GM23338 (cell line): ENCODE measurements at regions not wholly inside any gene's neighbourhood (a gene's known extent, or its start where the extent isn't known, plus 50 kb on each side); places are given as distances from the start of the nearest gene placed in this dataset.

Experiments used
- ATAC-seq: fragments of 200-7000 bp; cut with Tn5 transposase; 3 replicates; pipeline ENCODE4 v1.9.1; 2020
- DNase-seq: peaks from one replicate; pipeline ENCODE4 v3.0.0-alpha.2; 2015; ENCODE audit warnings: low spot score
- H2AFZ ChIP-seq: fragments of 200-600 bp; sonication (generic); 2 replicates; pipeline ENCODE4 v1.8.0; 2016; ENCODE audit warnings: antibody characterized with exemption, mild to moderate bottlenecking, moderate library complexity
- H3F3A ChIP-seq: fragments of 200-600 bp; sonication (generic); replicated peaks from 2 replicates; pipeline ENCODE4 v1.8.0; 2017; ENCODE audit warnings: antibody characterized with exemption, mixed run types, low read depth
- H3K27ac ChIP-seq: fragments of 200-600 bp; sonication (generic); 2 replicates; pipeline ENCODE4 v1.6.1; 2016; ENCODE audit warnings: low read depth
- H3K27me3 ChIP-seq: fragments of 200-600 bp; sonication (generic); 2 replicates; pipeline ENCODE4 v1.8.0; 2016; ENCODE audit warnings: mild to moderate bottlenecking, mixed run types, moderate library complexity; ENCODE audit not compliant: insufficient read depth
- H3K36me3 ChIP-seq: fragments of 200-600 bp; sonication (generic); 2 replicates; pipeline ENCODE4 v1.8.0; 2016; ENCODE audit warnings: mild to moderate bottlenecking; ENCODE audit not compliant: insufficient read depth
- H3K4me1 ChIP-seq: fragments of 200-600 bp; sonication (generic); 2 replicates; pipeline ENCODE4 v1.8.0; 2016; ENCODE audit warnings: mild to moderate bottlenecking, moderate library complexity; ENCODE audit not compliant: insufficient read depth
- H3K4me2 ChIP-seq: fragments of 200-600 bp; sonication (generic); 2 replicates; pipeline ENCODE4 v1.7.1; 2017; ENCODE audit warnings: mixed run types
- H3K4me3 ChIP-seq: fragments of 200-600 bp; sonication (generic); 2 replicates; pipeline ENCODE4 v1.6.1; 2016; ENCODE audit warnings: mixed run types
- H3K79me2 ChIP-seq: fragments of 200-600 bp; sonication (generic); replicated peaks from 2 replicates; pipeline ENCODE4 v1.8.0; 2017; ENCODE audit warnings: mild to moderate bottlenecking; ENCODE audit not compliant: insufficient read depth
- H3K9me2 ChIP-seq: fragments of 200-600 bp; sonication (generic); 2 replicates; pipeline ENCODE4 v1.8.0; 2017; ENCODE audit not compliant: insufficient read depth
- H4K20me1 ChIP-seq: fragments of 200-600 bp; sonication (generic); replicated peaks from 2 replicates; pipeline ENCODE4 v1.8.0; 2017; ENCODE audit warnings: mild to moderate bottlenecking; ENCODE audit not compliant: insufficient read depth
- H3K27ac Mint-ChIP-seq: 2 replicates; pipeline ENCODE4 v1.8.0; 2020; ENCODE audit warnings: inconsistent platforms, mild to moderate bottlenecking, moderate library complexity, mixed read lengths
- H3K27me3 Mint-ChIP-seq: 3 replicates; pipeline ENCODE4 v1.8.0; 2022; ENCODE audit warnings: low read depth, mild to moderate bottlenecking, moderate library complexity, mixed read lengths, inconsistent platforms; ENCODE audit not compliant: insufficient read depth, poor library complexity
- H3K36me3 Mint-ChIP-seq: 3 replicates; pipeline ENCODE4 v1.8.0; 2021; ENCODE audit warnings: low read depth, mild to moderate bottlenecking, inconsistent platforms, moderate library complexity, mixed read lengths
- H3K4me1 Mint-ChIP-seq: 3 replicates; pipeline ENCODE4 v1.8.0; 2020; ENCODE audit warnings: mild to moderate bottlenecking, inconsistent platforms, mixed read lengths
- H3K4me3 Mint-ChIP-seq: 3 replicates; pipeline ENCODE4 v1.8.0; 2021; ENCODE audit warnings: moderate library complexity, mild to moderate bottlenecking, inconsistent platforms, mixed read lengths
- H3K9me3 Mint-ChIP-seq: 3 replicates; pipeline ENCODE4 v1.8.0; 2020; ENCODE audit warnings: moderate library complexity, mild to moderate bottlenecking, inconsistent platforms, mixed read lengths
- EZH2 ChIP-seq: fragments of 200-600 bp; sonication (generic); IDR thresholded peaks from one replicate; pipeline ENCODE4 v1.8.0; 2017; ENCODE audit warnings: antibody characterized with exemption, mild to moderate bottlenecking, low read depth; ENCODE audit not compliant: unreplicated experiment
- ZNF114 ChIP-seq: fragments of 250-450 bp; sonication (Bioruptor Pico); IDR thresholded peaks from 2 replicates; pipeline ENCODE4 v1.5.0; 2020; ENCODE audit warnings: mild to moderate bottlenecking, moderate library complexity
- ZNF331 ChIP-seq: fragments of 250-450 bp; sonication (Bioruptor Pico); IDR thresholded peaks from 2 replicates; pipeline ENCODE4 v1.5.0; 2020; ENCODE audit warnings: low read depth, mild to moderate bottlenecking, moderate library complexity
- TF ChIP-seq, protein P1 (sequence below): IDR thresholded peaks from one replicate; pipeline ENCODE4 v1.6.1; 2018; ENCODE audit warnings: antibody characterized with exemption; ENCODE audit not compliant: unreplicated experiment
- TF ChIP-seq, protein P2 (sequence below): IDR thresholded peaks from 2 replicates; pipeline ENCODE4 v1.6.1; 2016; ENCODE audit warnings: antibody characterized with exemption

DNA sequence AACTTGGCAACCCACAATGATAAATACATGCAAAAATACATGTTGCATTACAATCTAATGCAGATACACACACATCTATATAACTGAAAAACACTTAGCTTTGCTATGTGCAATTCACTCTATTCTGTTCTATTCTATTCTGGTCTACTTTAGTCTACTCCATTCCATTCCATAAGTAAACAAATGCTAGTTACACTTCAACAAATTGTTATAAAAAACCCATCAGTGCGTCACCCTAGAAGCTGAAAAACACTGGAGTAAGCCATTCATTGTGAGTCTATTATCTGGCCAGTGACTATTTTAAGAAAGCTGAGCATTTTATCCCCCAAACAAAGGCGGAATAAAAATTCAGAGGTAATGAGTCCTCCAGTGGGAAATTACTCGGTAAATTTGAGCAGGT is 315.7 kb upstream of the EPHA7 start (continued):
- TF ChIP-seq, protein P1, sequence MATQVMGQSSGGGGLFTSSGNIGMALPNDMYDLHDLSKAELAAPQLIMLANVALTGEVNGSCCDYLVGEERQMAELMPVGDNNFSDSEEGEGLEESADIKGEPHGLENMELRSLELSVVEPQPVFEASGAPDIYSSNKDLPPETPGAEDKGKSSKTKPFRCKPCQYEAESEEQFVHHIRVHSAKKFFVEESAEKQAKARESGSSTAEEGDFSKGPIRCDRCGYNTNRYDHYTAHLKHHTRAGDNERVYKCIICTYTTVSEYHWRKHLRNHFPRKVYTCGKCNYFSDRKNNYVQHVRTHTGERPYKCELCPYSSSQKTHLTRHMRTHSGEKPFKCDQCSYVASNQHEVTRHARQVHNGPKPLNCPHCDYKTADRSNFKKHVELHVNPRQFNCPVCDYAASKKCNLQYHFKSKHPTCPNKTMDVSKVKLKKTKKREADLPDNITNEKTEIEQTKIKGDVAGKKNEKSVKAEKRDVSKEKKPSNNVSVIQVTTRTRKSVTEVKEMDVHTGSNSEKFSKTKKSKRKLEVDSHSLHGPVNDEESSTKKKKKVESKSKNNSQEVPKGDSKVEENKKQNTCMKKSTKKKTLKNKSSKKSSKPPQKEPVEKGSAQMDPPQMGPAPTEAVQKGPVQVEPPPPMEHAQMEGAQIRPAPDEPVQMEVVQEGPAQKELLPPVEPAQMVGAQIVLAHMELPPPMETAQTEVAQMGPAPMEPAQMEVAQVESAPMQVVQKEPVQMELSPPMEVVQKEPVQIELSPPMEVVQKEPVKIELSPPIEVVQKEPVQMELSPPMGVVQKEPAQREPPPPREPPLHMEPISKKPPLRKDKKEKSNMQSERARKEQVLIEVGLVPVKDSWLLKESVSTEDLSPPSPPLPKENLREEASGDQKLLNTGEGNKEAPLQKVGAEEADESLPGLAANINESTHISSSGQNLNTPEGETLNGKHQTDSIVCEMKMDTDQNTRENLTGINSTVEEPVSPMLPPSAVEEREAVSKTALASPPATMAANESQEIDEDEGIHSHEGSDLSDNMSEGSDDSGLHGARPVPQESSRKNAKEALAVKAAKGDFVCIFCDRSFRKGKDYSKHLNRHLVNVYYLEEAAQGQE: no peak

DNA sequence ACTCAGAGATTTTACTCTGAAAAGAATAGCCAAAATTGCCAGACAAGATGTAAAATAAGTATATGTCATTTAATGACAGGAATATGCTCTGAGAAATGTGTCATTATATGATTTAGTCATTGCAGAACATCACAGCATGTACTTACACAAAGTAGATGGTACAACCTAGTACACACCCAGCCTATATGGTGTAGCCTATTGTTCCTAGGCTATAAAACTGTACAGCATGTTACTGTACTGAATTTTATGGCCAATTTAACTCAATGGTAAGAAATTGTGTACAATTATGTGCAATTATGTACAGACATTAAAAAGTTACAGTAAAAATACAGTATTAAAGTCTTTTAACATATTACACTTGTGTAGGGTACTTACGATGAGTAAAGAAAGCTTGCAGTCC is 311.9 kb upstream of the EPHA7 start:
- peaks cover 2% of the 10 kb centered on the region for H3K27me3 Mint-ChIP-seq
- Histone ChIP-seq H3K27me3 (no peaks in the 10 kb centered on the region), H3K36me3 (no peaks in the 10 kb centered on the region), H3F3A (no peaks in the 10 kb centered on the region), H3K4me2 (no peak overlapping the region), H3K79me2 (no peaks in the 10 kb centered on the region), H3K4me3 (no peak overlapping the region), H3K4me1 (peaks cover 48% of the 10 kb centered on the region), H4K20me1 (no peaks in the 10 kb centered on the region), H3K9me2 (no peaks in the 10 kb centered on the region; the same call in 1 of the 2 replicates), H3K27ac (no peak overlapping the region), H2AFZ (no peak overlapping the region)
- DNase-seq: no peak
- no peak overlapping the region for H3K27ac Mint-ChIP-seq
- ATAC-seq: no peak
- H3K9me3 Mint-ChIP-seq: no peaks in the 10 kb centered on the region
- no peaks in the 10 kb centered on the region; the same call in 2 of the 3 replicates for H3K36me3 Mint-ChIP-seq
- no peak for TF ChIP-seq ZNF114 (CRISPR knock-in tag)
- no peak for TF ChIP-seq EZH2
- TF ChIP-seq ZNF331 (CRISPR knock-in tag): no peak
- TF ChIP-seq, protein P2, sequence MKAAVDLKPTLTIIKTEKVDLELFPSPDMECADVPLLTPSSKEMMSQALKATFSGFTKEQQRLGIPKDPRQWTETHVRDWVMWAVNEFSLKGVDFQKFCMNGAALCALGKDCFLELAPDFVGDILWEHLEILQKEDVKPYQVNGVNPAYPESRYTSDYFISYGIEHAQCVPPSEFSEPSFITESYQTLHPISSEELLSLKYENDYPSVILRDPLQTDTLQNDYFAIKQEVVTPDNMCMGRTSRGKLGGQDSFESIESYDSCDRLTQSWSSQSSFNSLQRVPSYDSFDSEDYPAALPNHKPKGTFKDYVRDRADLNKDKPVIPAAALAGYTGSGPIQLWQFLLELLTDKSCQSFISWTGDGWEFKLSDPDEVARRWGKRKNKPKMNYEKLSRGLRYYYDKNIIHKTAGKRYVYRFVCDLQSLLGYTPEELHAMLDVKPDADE: no peak
- TF ChIP-seq, protein P1: no peak
- no peak overlapping the region for H3K4me3 Mint-ChIP-seq
- H3K4me1 Mint-ChIP-seq: peaks cover 48% of the 10 kb centered on the region
